ENCODE measurements at regions not wholly inside any gene's neighbourhood (a gene's known extent, or its start where the extent isn't known, plus 50 kb on each side); places are given as distances from the start of the nearest gene placed in this dataset.

GRCh38 chr21:15514073-15514946 is 215.5 kb upstream of the USP25 start:
- peak; percentile 56 for DNase-seq (ENCODE audit: low spot score)
- no peak for TF ChIP-seq CTCF (IDR thresholded peaks at IDR 0.05; ENCODE audit: extremely low read depth, missing control alignments)

GRCh38 chr21:15515908-15516307 is 213.9 kb upstream of the USP25 start:
- DNase-seq (ENCODE audit: low spot score): no peak

DNA sequence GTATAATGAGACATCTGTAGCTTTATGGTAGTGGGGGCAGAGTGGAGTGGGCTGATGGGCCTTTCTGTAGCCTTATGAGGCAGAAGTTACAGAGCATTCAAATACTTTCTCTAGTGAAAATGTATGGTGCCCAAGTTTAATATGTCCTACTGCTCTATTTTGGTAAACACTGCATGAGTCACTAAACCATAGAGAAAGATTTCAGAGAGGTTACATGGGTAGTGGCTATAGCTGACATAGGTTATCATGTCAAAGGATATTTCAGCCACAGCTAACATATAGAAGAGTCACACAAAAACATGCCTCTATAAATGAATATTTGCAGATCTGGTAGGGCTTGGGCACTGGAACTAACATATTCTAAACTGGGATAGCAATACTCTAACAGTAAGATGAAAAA is 212.4 kb upstream of the USP25 start:
- TF ChIP-seq CTCF (IDR thresholded peaks at IDR 0.05; ENCODE audit: extremely low read depth, missing control alignments): no peak
- no peak for DNase-seq (ENCODE audit: low spot score)

More at GRCh38 chr21:15515908-15516307, 213.9 kb upstream of the USP25 start:
- no peak for TF ChIP-seq CTCF (IDR thresholded peaks at IDR 0.05; ENCODE audit: extremely low read depth, missing control alignments)

DNA sequence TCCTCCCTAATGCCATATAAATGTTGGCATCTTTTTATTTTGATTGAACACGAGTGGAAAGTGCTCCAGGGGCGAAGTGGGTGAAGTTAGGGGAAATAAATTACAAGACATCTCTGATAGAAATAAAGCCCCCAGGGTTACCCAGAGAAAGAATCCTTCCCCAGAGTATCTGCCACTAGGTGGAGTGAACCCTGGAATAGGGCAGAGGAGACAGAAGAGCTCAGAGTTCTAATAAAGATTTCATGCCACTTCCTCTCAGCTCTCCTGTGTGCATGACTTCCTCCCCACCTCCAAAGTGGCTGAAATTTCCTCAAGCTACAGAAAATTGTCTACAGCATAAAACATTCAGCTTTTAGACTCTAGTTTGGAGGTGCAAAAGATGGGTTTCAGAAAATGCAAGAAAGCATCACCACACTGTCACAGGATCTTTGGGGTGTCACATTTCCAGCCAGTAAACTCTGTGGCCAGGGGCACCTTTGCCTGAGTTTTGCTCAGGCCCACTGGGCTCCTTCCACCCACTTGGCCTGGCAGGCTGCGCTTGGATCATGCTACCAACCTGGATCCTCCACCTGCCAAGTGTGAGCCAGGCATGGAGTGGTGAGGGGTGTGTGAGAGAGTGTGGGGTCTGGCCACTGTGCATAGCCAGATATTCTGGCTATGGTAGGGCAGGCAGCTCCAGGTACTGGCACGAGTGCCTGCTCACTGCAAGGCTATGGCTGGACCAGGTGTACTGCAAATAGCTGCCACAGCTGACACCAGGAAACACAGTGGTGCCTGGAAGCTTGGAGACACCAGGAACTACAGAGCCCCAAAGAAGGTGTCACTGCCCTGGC is 208.8 kb upstream of the USP25 start:
- DNase-seq (ENCODE audit: low spot score): no peak
- TF ChIP-seq CTCF (IDR thresholded peaks at IDR 0.05; ENCODE audit: extremely low read depth, missing control alignments): no peak

- no peak for TF ChIP-seq CTCF (IDR thresholded peaks at IDR 0.05; ENCODE audit: extremely low read depth, missing control alignments)
These were observed 208.2 kb upstream of the USP25 start for GRCh38 chr21:15521644-15522001.

DNA sequence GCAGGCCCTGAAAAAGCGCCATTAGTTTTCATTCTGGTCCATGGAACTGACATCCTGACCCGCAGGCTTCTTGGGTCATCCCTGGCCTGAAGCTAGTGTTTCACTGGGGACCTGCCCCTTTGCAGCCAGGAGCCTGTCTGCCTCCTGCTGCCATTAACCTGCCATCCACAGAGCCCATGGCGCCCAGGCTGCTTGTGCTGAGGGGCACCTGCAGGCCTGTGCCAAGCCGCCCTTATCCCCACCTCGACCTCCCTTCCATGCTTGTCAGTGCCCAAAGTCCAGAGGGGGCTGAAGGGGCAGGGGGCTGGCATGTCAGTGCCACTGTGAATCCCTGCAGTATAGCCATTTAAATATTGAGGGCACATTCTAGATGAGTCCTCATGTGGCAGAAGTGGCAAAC is 207.6 kb upstream of the USP25 start:
- no peak for TF ChIP-seq CTCF (IDR thresholded peaks at IDR 0.05; ENCODE audit: extremely low read depth, missing control alignments)
- DNase-seq (ENCODE audit: low spot score): no peak

More at GRCh38 chr21:15521644-15522001, 208.2 kb upstream of the USP25 start:
- no peak for DNase-seq (ENCODE audit: low spot score)

- DNase-seq (ENCODE audit: low spot score): no peak
- no peak for TF ChIP-seq CTCF (IDR thresholded peaks at IDR 0.05; ENCODE audit: extremely low read depth, missing control alignments)
These were observed 204.9 kb upstream of the USP25 start for GRCh38 chr21:15524855-15525254.

Data from GM20000 (cell line).